ENCODE measurements at regions not wholly inside any gene's neighbourhood (a gene's known extent, or its start where the extent isn't known, plus 50 kb on each side); places are given as distances from the start of the nearest gene placed in this dataset.

GRCh38 chr12:127296591-127296990 lies 970.4 kb upstream of the TMEM132C start:
- TF ChIP-seq EZH2 (IDR thresholded peaks at IDR 0.05; ENCODE audit: insufficient read depth, poor library complexity, severe bottlenecking): no peak
- TF ChIP-seq EZH2phosphoT487 (IDR thresholded peaks at IDR 0.05; ENCODE audit: insufficient read depth, low read depth): no peak

All from GM23248 (cell line).